ENCODE measurements at regions not wholly inside any gene's neighbourhood (a gene's known extent, or its start where the extent isn't known, plus 50 kb on each side); places are given as distances from the start of the nearest gene placed in this dataset.
"Not testable (repeated sequence)": the region's sequence is repeated elsewhere in the genome, so short reads cannot be mapped to it uniquely, and the experiment has no call there.

- DNase-seq (ENCODE audit: low spot score): no peak
These were observed 173.3 kb upstream of the FAR2 start for GRCh38 chr12:28975564-28976340.

DNA sequence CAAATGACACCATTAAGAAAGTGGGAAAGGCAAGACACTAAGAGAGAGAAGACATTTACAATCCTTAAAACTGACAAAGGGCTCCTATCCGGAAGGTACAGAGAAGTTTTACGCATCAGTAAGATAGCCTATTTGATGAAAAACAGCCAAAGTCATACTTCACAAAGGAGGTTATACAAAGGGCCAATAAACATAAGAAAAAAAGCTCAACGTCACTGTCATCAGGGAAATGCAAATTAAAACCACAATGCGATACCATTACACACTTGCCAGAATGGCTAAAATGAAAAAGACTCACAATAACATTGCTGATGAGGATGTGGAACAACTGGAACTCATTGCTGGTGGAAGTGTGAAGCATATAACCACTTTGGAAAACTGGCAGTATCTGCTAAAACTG is 168.6 kb upstream of the FAR2 start:
- DNase-seq (ENCODE audit: low spot score): no peak

DNA sequence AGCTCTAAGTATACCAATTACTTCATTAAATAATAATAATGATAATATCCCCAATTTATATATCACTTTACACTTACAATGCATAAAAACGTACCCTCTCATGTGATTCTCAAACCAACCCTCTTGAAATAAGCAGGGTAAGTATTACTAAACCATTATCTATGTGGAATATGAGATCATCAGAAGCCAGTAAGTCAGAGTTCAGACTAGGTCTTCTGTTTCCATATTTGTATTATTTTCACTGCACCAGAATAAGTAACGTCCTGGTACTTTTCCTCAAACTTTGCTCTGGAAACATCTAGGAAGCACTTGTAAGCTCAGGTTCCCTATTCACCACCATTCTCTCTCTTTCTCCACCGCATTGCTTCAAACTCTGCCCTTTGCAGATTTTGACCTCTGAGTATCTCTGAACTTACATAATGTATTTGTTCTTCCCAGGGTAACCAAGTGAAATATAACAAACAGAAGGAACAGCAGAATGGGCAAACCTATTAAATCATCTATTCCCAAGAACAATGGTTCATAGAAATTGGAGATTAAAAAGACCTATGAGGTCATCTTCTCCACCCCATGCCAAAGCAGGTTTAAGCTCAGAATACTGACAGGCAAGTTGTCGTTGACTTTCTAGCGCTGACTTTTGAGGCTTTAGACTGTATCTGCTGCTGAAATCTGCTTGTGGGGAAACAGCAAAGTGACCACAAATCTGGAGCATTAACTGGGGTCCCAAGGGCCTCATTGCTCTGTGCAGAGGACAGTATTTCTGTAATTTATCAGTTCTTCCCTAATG is 161.3 kb upstream of the FAR2 start:
- DNase-seq (ENCODE audit: low spot score): peak; percentile 79

DNA sequence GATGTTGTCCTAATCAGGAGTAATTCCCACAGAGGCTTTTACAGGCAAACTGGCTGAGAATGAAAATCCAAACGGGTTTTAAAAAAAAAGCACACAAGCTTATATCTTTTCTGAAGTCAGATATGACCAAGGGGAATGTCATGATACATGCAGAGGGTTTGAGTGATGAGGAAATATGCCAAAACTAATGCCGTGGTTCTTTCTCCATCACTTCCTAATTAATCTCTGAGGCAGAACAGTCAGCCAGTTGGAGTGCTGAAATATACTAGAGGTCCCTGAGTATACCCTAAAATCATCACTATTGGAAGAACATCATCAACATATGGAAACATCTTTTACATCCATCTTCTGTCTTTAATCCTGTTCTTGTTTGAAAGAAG is 160.8 kb upstream of the FAR2 start:
- peak; percentile 39 for DNase-seq (ENCODE audit: low spot score)

GRCh38 chr12:28991626-28992025 is 157.5 kb upstream of the FAR2 start:
- no peak for DNase-seq (ENCODE audit: low spot score)

GRCh38 chr12:28993720-28994119 is 155.4 kb upstream of the FAR2 start:
- DNase-seq (ENCODE audit: low spot score): no peak

GRCh38 chr12:28994179-28994715 is 154.8 kb upstream of the FAR2 start:
- no peak for DNase-seq (ENCODE audit: low spot score)

DNA sequence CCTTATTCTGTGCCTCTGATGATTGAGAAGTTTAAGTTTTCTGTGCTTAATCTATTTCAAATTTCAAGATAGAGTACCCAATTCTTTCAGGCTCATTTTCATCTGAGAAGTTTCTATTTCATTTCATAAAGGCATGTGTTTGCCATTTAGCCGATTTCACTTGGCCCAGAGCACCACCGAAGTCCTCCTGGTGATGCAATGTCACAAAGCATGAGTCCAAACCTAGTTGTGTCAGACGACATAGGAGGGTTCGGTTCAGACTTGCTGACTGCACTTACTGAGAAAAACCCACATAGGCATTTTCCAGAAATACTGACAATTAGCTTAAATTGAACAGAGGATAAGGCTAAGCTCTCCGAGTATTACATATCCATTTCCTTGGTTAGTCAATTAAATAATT is 152.4 kb upstream of the FAR2 start:
- DNase-seq (ENCODE audit: low spot score): no peak

DNA sequence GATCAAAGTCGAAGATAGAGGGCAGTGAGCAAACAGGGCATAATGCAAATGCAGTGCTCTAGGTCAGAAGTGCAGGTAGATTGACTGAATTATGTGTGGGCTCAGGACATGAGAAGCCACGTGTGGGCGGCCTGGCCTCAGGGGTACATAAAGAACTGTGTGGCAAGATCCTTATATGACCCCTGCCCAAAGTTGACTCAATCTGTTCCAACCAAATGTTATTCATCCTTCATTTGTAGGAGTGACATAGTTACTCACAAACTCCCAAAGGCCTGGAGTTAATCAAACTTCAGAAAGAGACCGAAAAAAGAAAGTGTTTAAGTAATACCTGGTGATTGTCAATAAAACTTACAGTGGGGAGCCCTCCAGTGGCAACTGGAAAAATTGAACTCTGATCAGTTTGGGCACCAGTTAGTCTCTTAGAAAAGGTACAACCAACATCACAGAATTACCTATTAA is 150.4 kb upstream of the FAR2 start:
- DNase-seq (ENCODE audit: low spot score): peak; percentile 80

- DNase-seq (ENCODE audit: low spot score): no peak
These were observed 144.8 kb upstream of the FAR2 start for GRCh38 chr12:29004066-29004935.

- no peak for DNase-seq (ENCODE audit: low spot score)
These were observed 144.2 kb upstream of the FAR2 start for GRCh38 chr12:29004936-29005304.

- DNase-seq (ENCODE audit: low spot score): no peak
These were observed 140.3 kb upstream of the FAR2 start for GRCh38 chr12:29008786-29009185.

DNA sequence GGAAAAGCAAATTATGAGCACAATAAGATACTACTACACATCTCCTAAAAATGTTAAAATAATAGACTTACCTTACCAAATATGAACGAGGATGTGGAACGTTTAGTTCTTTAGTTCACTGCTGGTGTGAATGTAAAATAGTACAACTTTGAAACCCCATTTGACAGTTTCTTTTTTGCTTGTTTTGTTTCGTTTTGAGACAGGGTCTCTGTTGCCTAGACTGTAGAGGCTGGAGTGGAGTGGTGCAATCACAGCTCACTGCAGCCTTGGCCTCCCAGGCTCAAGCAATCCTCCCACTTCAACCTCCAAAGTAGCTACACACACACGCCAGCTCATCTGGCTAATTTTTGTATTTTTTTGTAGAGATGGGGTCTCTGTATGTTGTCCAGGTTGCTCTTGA is 136.4 kb upstream of the FAR2 start:
- DNase-seq (ENCODE audit: low spot score): no peak

GRCh38 chr12:29017532-29017931 is 131.5 kb upstream of the FAR2 start:
- DNase-seq (ENCODE audit: low spot score): not testable (repeated sequence)

- no peak for DNase-seq (ENCODE audit: low spot score)
These were observed 125.5 kb upstream of the FAR2 start for GRCh38 chr12:29023436-29024076.

DNA sequence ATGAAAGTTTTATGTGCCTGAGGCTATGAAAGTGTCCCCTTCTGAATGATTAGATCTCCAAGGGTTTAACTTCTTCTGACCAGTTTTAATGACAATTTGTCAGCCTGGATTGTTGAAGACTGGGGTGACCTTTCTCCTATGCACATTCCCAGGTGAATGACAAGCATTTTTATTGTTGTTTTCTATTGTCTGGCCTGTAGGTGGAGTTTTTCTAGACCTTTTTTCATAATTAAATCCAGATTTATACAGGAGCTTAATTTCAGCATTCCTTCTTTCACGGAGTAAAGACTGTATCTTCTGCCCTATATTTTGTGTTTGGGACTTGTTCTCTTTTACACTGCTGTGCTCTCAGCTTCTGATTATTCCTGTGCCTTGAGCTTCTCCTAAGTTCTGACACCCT is 125.0 kb upstream of the FAR2 start:
- peak; percentile 45 for DNase-seq (ENCODE audit: low spot score)

GRCh38 chr12:29025937-29026336 is 123.1 kb upstream of the FAR2 start:
- no peak for DNase-seq (ENCODE audit: low spot score)

DNA sequence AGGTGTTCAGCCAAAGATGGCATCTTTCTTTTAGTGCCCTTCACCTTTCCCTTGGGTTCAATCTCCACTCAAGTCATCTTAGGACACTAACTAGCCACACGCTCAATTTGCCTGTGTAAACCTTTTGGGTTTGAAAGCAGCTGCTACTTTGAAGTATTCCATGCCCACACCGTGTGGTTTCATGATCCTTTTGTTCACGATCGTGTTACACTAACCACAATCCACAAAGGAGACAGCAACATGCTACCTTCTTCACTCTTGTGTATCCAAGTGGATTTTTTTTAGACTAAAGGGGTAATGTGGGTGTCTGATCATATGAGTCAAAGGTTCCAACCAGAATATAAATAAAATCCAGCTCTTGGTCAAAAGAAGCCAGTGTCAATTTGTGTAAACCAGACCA is 122.7 kb upstream of the FAR2 start:
- DNase-seq (ENCODE audit: low spot score): no peak

DNA sequence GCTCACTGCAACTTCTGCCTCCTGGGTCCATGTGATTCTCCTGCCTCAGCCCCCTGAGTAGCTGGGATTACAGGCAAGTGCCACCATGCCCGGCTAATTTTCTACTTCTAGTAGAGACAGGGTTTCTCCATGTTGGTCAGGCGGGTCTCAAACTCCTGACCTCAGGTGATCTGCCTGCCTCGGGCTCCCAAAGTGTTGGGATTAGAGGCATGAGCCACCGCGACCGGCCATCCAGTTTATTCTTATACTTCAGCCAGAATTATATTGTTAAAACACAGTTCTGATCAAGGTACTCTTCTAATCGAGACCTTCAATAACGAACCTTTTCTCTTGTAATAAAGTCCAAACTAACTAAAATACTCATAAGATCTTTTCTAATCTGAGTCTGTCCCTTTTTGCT is 119.6 kb upstream of the FAR2 start:
- DNase-seq (ENCODE audit: low spot score): not testable (repeated sequence)

GRCh38 chr12:29030006-29030405 is 119.1 kb upstream of the FAR2 start:
- DNase-seq (ENCODE audit: low spot score): no peak

- no peak for DNase-seq (ENCODE audit: low spot score)
These were observed 116.6 kb upstream of the FAR2 start for GRCh38 chr12:29032446-29032845.

Measured in HT-29 (cell line).